ENCODE measurements at regions not wholly inside any gene's neighbourhood (a gene's known extent, or its start where the extent isn't known, plus 50 kb on each side); places are given as distances from the start of the nearest gene placed in this dataset.

GRCh38 chr4:140309124-140309870, 64.1 kb upstream of the SCOC start:
- DNase-seq: no peak
- H3K36me3 ChIP-seq: no peaks in the 10 kb centered on the region
- no peak overlapping the region for H3K4me3 ChIP-seq (ENCODE audit: low read depth, low read length)
- H3K27me3 ChIP-seq: no peaks in the 10 kb centered on the region
- H3K4me1 ChIP-seq: peaks cover 4% of the 10 kb centered on the region
- peak; percentile 19 for TF ChIP-seq CTCF (IDR thresholded peaks at IDR 0.05; ENCODE audit: low read depth, low read length)
- no peaks in the 10 kb centered on the region for H3K9me3 ChIP-seq

GRCh38 chr4:140308366-140309123, 64.9 kb upstream of the SCOC start:
- no peaks in the 10 kb centered on the region for H3K27me3 ChIP-seq
- DNase-seq: no peak

GRCh38 chr4:140305053-140305452, 68.4 kb upstream of the SCOC start:
- Histone ChIP-seq H3K27me3 (no peaks in the 10 kb centered on the region), H3K9me3 (no peaks in the 10 kb centered on the region), H3K36me3 (no peaks in the 10 kb centered on the region), H3K4me1 (no peaks in the 10 kb centered on the region), H3K4me3 (ENCODE audit: low read depth, low read length) (no peak overlapping the region)
- no peak for TF ChIP-seq CTCF (IDR thresholded peaks at IDR 0.05; ENCODE audit: low read depth, low read length)
- no peak for DNase-seq

More at GRCh38 chr4:140308366-140309123, 64.9 kb upstream of the SCOC start:
- Histone ChIP-seq H3K36me3 (no peaks in the 10 kb centered on the region), H3K4me1 (peaks cover 4% of the 10 kb centered on the region), H3K9me3 (no peaks in the 10 kb centered on the region), H3K4me3 (ENCODE audit: low read depth, low read length) (no peak overlapping the region)
- no peak for TF ChIP-seq CTCF (IDR thresholded peaks at IDR 0.05; ENCODE audit: low read depth, low read length)

GRCh38 chr4:140304346-140304745, 69.1 kb upstream of the SCOC start:
- H3K36me3 ChIP-seq: no peaks in the 10 kb centered on the region
- H3K4me1 ChIP-seq: no peaks in the 10 kb centered on the region
- H3K4me3 ChIP-seq (ENCODE audit: low read depth, low read length): no peak overlapping the region
- no peak for TF ChIP-seq CTCF (IDR thresholded peaks at IDR 0.05; ENCODE audit: low read depth, low read length)
- H3K27me3 ChIP-seq: no peaks in the 10 kb centered on the region
- no peaks in the 10 kb centered on the region for H3K9me3 ChIP-seq
- no peak for DNase-seq

- no peaks in the 10 kb centered on the region for H3K36me3 ChIP-seq
- no peak for DNase-seq
Observed at GRCh38 chr4:140302151-140302859, 71.1 kb upstream of the SCOC start.

More at GRCh38 chr4:140302151-140302859, 71.1 kb upstream of the SCOC start:
- Histone ChIP-seq H3K9me3 (no peaks in the 10 kb centered on the region), H3K27me3 (no peaks in the 10 kb centered on the region), H3K4me3 (ENCODE audit: low read depth, low read length) (no peak overlapping the region), H3K4me1 (peaks cover 6% of the 10 kb centered on the region; the same call in 1 of the 2 replicates)
- no peak for TF ChIP-seq CTCF (IDR thresholded peaks at IDR 0.05; ENCODE audit: low read depth, low read length)

Measured in BE2C (cell line).